GM20000 (cell line): ENCODE measurements at regions not wholly inside any gene's neighbourhood (a gene's known extent, or its start where the extent isn't known, plus 50 kb on each side); places are given as distances from the start of the nearest gene placed in this dataset.

Experiments
- DNase-seq: peaks from one replicate; pipeline ENCODE4 v3.0.0; 2012; ENCODE audit warnings: low spot score
- TF ChIP-seq, protein P1 (sequence below): IDR thresholded peaks from 2 replicates; pipeline ENCODE4 v1.5.1; 2012; ENCODE audit warnings: mild to moderate bottlenecking, control low read depth; ENCODE audit errors: extremely low read depth, missing control alignments

DNA sequence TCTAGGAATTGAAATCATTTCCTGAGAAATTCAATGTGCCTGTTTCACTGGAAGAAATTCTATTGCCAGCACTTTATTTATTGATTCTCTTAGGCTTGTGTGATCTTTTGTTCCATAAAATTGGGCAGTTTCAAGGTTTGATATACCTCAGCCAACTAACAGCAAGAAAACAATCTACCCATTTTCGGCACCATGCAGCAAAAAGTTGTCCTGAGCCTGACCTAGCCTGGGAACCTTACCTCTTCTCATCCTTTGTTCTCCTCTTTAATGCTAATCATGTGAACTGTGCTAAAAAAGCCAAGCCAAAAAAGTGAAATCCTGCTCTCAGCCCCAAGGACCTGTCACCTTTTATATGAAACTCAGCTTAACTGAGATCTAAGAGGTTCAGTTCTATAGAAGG is 477.3 kb downstream of the SUCLA2 start:
- TF ChIP-seq, protein P1, sequence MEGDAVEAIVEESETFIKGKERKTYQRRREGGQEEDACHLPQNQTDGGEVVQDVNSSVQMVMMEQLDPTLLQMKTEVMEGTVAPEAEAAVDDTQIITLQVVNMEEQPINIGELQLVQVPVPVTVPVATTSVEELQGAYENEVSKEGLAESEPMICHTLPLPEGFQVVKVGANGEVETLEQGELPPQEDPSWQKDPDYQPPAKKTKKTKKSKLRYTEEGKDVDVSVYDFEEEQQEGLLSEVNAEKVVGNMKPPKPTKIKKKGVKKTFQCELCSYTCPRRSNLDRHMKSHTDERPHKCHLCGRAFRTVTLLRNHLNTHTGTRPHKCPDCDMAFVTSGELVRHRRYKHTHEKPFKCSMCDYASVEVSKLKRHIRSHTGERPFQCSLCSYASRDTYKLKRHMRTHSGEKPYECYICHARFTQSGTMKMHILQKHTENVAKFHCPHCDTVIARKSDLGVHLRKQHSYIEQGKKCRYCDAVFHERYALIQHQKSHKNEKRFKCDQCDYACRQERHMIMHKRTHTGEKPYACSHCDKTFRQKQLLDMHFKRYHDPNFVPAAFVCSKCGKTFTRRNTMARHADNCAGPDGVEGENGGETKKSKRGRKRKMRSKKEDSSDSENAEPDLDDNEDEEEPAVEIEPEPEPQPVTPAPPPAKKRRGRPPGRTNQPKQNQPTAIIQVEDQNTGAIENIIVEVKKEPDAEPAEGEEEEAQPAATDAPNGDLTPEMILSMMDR: no peak
- no peak for DNase-seq

DNA sequence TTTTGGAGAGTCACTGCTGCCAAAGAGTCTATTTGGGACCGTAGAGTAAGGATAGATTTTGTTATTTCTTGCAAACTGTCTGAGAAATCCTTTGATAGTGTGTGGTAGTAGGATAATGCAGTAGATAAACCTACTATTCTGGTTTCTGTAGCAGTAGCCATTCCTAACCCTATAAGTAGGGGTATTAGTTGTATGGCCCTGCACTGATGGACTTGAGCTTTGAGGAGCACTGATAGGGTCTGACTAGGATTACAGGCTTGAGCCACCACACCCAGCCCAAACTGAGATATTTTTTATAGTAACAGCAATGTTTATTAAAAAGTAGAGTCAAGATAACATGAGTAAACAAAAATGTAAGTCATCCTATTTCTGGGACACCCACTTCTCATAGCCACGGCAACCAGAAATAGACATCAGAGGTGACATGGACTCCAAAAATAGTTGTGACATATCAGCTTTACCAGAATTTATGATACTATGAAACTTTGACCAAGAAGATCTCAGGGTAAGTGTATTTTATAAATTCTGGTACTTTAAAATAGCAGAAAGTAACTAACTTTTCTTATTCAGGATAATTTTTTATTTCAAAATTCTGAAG is 479.1 kb downstream of the SUCLA2 start:
- DNase-seq: no peak
- TF ChIP-seq, protein P1: no peak

DNA sequence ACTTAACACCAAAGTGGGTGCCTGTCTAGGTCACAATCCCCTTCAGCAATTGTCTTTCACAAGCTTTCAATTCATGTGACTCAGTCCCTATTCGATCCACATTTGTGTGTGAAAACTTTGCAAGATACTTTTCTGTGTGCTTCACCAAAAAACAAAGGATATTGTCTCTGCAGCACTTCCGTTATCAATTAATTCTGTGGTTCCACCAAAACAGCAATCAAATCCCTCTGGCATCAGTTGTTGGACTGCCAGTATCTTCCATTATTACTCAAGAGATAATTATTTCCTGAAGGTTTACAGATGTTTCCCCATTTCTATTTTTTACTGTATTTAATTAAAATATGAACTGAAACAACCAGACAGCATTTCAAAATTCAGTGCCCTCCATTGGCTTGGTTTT is 481.4 kb downstream of the SUCLA2 start:
- DNase-seq: no peak
- TF ChIP-seq, protein P1: no peak

DNA sequence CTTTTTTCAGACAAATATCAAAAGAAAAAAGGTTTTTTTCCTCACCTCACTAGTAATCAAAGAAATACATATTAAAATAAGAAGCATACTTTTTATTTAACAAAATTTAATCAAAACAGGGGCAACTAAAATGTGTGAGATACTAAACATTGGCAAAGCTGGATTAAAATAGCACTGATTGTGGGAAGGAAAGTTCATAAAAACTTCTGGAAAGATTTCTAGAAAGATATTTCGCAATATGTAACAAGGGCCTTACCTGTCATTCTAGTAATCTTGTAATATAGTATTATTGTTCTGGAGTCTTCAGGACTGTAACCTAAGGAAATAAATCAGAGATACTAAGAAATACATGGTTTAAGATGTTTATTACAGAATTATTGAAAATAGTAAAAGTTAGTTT is 482.5 kb downstream of the SUCLA2 start:
- no peak for DNase-seq
- TF ChIP-seq, protein P1: no peak

DNA sequence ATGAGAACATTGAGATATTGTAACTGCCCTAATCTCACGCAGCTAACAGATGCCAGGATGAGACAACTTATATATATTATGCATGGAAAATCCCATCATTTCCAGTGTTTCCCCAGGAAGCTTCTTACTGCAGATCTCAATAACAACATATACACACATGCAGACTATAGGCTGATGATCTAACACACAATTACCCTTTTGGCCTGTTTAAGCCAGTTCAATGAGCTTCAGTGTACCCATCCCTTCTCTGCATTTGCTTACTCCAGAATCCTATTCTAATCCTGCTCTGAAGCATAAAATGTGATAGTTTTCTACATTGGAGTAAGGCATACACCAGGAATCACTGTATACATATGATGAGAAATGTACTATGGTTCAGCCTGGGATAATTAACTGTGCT is 489.4 kb downstream of the SUCLA2 start:
- no peak for DNase-seq
- TF ChIP-seq, protein P1: no peak

DNA sequence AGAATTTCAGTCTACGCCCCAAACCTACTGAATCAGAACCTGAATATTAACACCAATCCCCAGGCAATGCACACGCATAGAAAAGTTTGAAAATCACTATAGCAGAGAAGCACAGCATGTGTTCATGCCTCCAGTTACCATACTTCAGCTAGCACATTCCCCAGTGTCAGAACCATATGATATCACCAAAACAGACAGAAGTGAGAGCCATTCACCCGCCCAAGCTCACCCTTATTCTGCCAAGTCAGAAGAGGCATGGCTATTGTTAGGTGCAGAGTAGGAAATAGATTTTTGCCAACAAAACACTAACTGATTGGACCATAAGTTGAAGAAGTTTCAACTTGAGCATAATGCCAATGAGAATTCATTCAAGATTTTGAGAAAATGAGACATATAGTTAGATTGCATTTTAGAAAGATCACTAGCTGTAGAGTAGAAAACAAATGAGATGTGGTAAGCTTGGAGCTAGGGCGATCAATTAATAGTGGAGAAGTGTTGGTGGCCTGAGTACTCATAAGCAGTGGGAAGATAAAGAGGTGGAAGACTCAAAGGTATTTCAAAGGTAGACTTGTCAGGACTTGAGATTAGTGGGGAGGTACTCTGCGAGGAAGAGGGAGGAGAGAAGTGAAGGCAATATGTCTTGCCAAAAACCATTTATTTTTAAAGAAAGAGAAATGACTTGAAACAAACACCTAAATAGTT is 492.4 kb downstream of the SUCLA2 start:
- TF ChIP-seq, protein P1: no peak
- no peak for DNase-seq

DNA sequence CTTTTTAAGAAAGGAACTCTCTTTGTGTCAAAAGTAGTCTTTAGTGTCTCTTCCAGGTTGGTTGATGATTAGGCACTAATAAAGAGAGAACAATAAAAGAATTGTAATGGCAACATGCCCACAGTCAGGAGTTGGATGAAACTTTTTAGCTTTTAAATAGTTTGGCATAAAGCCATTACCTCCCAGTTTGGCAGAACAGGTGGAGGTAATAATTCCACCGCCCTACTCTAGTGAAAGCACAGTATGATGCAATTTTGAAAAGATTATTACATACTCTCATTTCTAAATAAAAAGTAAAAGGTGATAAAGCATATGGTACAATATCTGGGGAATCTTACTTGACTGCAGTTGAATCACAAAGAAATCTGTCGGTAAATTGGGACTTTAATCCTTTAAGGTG is 497.6 kb downstream of the SUCLA2 start:
- no peak for DNase-seq
- TF ChIP-seq, protein P1: no peak
